VCaP (cell line): ENCODE measurements at regions not wholly inside any gene's neighbourhood (a gene's known extent, or its start where the extent isn't known, plus 50 kb on each side); places are given as distances from the start of the nearest gene placed in this dataset.

ENCODE experiments used
- H3K27ac ChIP-seq: fragments of 450-650 bp; 2 replicates; pipeline ENCODE4 v1.5.1; 2017
- TF ChIP-seq, protein P1 (sequence below): fragments of 450-650 bp; conservative IDR thresholded peaks from 2 replicates; pipeline ENCODE4 v1.5.1; 2017; ENCODE audit warnings: mild to moderate bottlenecking, moderate library complexity

DNA sequence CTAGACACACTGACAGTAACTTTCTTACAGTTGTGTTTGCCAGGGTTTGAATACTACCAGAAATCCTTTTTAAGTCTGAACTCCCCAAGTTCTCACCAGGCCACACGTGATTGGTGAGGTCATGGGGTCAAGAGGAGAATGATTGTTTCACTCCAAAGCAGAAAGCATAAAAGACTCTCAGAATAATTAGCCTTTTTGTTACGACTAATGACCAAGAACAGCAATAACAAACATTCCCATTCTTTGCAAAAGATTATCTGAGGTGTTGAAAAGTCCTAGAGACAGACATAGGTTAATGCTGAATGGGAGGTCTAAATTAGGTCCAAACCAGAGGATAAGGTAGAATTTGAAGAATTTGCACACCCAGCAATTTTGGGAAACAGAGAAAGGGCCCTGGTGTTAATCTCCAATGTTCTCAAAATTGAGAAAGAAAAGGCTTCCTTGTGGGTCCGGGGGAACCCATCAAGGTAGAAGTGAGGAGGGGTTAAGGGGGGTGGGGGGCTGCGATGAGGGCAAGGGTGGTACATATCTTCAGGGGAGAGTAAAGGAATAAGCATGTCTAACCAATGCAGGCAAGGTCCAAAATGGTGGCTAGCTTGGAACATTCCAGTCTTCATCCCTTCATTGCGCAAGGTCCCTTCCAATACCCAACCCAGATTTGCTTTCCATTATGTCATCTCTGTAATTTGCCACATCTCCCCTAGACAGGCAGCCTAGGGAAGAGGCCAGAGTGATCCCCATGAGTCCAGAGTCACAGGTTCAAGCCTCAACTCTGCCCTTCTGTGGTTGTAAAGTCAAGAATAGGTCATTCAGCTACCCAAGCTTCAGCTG, 74.6 kb upstream of the NFIA start:
- no peak overlapping the region for H3K27ac ChIP-seq
- TF ChIP-seq, protein P1, sequence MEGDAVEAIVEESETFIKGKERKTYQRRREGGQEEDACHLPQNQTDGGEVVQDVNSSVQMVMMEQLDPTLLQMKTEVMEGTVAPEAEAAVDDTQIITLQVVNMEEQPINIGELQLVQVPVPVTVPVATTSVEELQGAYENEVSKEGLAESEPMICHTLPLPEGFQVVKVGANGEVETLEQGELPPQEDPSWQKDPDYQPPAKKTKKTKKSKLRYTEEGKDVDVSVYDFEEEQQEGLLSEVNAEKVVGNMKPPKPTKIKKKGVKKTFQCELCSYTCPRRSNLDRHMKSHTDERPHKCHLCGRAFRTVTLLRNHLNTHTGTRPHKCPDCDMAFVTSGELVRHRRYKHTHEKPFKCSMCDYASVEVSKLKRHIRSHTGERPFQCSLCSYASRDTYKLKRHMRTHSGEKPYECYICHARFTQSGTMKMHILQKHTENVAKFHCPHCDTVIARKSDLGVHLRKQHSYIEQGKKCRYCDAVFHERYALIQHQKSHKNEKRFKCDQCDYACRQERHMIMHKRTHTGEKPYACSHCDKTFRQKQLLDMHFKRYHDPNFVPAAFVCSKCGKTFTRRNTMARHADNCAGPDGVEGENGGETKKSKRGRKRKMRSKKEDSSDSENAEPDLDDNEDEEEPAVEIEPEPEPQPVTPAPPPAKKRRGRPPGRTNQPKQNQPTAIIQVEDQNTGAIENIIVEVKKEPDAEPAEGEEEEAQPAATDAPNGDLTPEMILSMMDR, result no peak

GRCh38 chr1:61005614-61006580, 76.5 kb upstream of the NFIA start:
- H3K27ac ChIP-seq, result no peak overlapping the region
- TF ChIP-seq, protein P1, result no peak

GRCh38 chr1:61004262-61005003, 77.9 kb upstream of the NFIA start:
- no peak overlapping the region for H3K27ac ChIP-seq
- TF ChIP-seq, protein P1, result no peak

GRCh38 chr1:61000327-61000726, 82.0 kb upstream of the NFIA start:
- TF ChIP-seq, protein P1, result no peak
- H3K27ac ChIP-seq, result no peak overlapping the region

- TF ChIP-seq, protein P1, result no peak
- H3K27ac ChIP-seq, result no peak overlapping the region
Observed at GRCh38 chr1:60998786-60999185, 83.6 kb upstream of the NFIA start.

- TF ChIP-seq, protein P1, result no peak
- no peak overlapping the region for H3K27ac ChIP-seq
Observed at GRCh38 chr1:60994828-60995492, 87.4 kb upstream of the NFIA start.
